ENCODE measurements at regions not wholly inside any gene's neighbourhood (a gene's known extent, or its start where the extent isn't known, plus 50 kb on each side); places are given as distances from the start of the nearest gene placed in this dataset.
"Not testable (repeated sequence)": the region's sequence is repeated elsewhere in the genome, so short reads cannot be mapped to it uniquely, and the experiment has no call there.

- no peak for DNase-seq
Observed at GRCh38 chr11:29231991-29232390, 784.8 kb downstream of the KCNA4 start.

- DNase-seq, result no peak
Observed at GRCh38 chr11:29231586-29231985, 785.2 kb downstream of the KCNA4 start.

GRCh38 chr11:29227811-29228210, 789.0 kb downstream of the KCNA4 start:
- no peak for DNase-seq

- DNase-seq, result no peak
Observed at GRCh38 chr11:29224739-29225384, 792.0 kb downstream of the KCNA4 start.

GRCh38 chr11:29219531-29219930, 797.3 kb downstream of the KCNA4 start:
- DNase-seq, result not testable (repeated sequence)

GRCh38 chr11:29217901-29218300, 798.9 kb downstream of the KCNA4 start:
- no peak for DNase-seq

GRCh38 chr11:29214833-29215232, 802.0 kb downstream of the KCNA4 start:
- no peak for DNase-seq

GRCh38 chr11:29211202-29211601, 805.6 kb downstream of the KCNA4 start:
- no peak for DNase-seq

GRCh38 chr11:29210426-29210825, 806.4 kb downstream of the KCNA4 start:
- DNase-seq, result no peak

GRCh38 chr11:29208117-29208516, 808.7 kb downstream of the KCNA4 start:
- no peak for DNase-seq

GRCh38 chr11:29200791-29201562, 815.9 kb downstream of the KCNA4 start:
- DNase-seq, result no peak

- DNase-seq, result no peak
Observed at GRCh38 chr11:29190313-29190712, 826.5 kb downstream of the KCNA4 start.

- DNase-seq, result no peak
Observed at GRCh38 chr11:29187215-29187614, 829.6 kb downstream of the KCNA4 start.

- DNase-seq, result no peak
Observed at GRCh38 chr11:29184939-29185890, 831.6 kb downstream of the KCNA4 start.

GRCh38 chr11:29183301-29183700, 833.5 kb downstream of the KCNA4 start:
- no peak for DNase-seq

- DNase-seq, result no peak
Observed at GRCh38 chr11:29173660-29174062, 843.2 kb downstream of the KCNA4 start.

GRCh38 chr11:29171360-29171950, 845.4 kb downstream of the KCNA4 start:
- DNase-seq, result no peak

- no peak for DNase-seq
Observed at GRCh38 chr11:29166306-29166705, 850.5 kb downstream of the KCNA4 start.

GRCh38 chr11:29163231-29163630, 853.6 kb downstream of the KCNA4 start:
- DNase-seq, result no peak

GRCh38 chr11:29162491-29162890, 854.3 kb downstream of the KCNA4 start:
- no peak for DNase-seq

- no peak for DNase-seq
Observed at GRCh38 chr11:29161191-29161590, 855.6 kb downstream of the KCNA4 start.

- peak; percentile 2 to 33 (median 20) for DNase-seq
Observed at GRCh38 chr11:29159552-29160465, 857.0 kb downstream of the KCNA4 start.
